HG02759 (cell line): ENCODE measurements at regions not wholly inside any gene's neighbourhood (a gene's known extent, or its start where the extent isn't known, plus 50 kb on each side); places are given as distances from the start of the nearest gene placed in this dataset.
"Not testable (repeated sequence)": the region's sequence is repeated elsewhere in the genome, so short reads cannot be mapped to it uniquely, and the experiment has no call there.

Experiments
- ATAC-seq: cut with Tn5 transposase; IDR thresholded peaks from one replicate; pipeline ENCODE4 v1.9.1; 2021; ENCODE audit warnings: mild to moderate bottlenecking, moderate library complexity; ENCODE audit not compliant: unreplicated experiment

- ATAC-seq = no peak
Observed at GRCh38 chr12:60231976-60232907, 636.4 kb downstream of the SLC16A7 start.

DNA sequence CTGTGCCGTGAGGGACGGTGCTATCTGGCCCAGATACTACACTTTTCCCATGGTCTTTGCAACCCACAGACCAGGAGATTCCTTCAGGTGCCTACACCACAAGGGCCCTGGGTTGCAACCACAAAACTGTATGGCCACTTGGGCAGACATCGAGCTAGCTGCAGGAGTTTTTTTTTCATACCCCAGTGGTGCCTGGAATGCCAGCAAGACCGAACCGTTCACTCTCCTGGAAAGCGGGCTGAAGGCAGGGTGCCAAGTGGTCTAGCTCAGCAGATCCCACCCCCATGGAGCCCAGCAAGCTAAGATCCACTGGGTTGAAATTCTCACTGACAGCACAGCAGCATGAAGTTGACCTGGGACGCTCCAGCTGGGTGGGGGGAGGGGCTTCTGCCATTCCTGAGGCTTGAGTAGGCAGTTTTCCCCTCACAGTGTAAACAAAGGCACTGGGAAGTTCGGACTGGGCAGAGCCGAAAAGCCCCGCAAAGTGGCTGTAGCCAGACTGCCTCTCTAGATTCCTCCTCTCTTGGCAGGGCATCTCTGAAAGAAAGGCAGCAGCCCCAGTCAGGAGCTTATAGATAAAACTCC, 638.9 kb downstream of the SLC16A7 start:
- ATAC-seq = not testable (repeated sequence)

DNA sequence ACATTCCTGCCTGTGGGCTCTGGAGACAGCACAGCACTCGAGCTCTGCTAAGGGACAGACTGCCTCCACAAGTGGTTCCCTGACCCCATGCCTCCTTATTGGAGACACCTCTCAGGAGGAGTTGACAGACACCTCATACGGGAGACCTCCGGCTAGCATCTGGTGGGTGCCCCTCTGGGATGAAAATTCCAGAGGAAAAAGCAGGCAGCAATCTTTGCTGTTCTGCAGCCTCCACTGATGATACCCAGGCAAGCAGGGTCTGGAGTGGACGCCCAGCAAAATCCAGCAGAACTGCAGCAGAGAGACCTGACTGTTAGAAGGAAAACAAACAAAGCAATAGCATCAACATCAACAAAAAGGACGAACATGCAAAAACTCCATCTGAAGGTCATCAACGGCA, 639.4 kb downstream of the SLC16A7 start:
- no peak for ATAC-seq

DNA sequence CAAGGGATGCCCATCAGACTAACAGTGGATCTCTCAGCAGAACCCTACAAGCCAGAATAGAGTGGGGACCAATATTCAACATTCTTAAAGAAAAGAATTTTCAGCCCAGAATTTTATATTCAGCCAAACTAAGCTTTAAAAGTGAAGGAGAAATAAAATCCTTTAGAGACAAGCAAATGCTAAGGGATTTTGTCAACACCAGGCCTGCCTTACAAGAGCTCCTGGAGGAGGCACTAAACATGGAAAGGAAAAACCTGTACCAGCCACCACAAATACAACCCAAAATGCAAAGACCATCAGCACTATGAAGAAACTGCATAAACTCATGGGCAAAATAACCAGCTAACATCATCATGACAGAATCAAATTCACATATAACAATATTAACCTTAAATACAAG, 640.6 kb downstream of the SLC16A7 start:
- ATAC-seq = not testable (repeated sequence)

GRCh38 chr12:60240891-60241290, 645.1 kb downstream of the SLC16A7 start:
- no peak for ATAC-seq

- ATAC-seq = no peak
Observed at GRCh38 chr12:60251091-60251490, 655.3 kb downstream of the SLC16A7 start.

DNA sequence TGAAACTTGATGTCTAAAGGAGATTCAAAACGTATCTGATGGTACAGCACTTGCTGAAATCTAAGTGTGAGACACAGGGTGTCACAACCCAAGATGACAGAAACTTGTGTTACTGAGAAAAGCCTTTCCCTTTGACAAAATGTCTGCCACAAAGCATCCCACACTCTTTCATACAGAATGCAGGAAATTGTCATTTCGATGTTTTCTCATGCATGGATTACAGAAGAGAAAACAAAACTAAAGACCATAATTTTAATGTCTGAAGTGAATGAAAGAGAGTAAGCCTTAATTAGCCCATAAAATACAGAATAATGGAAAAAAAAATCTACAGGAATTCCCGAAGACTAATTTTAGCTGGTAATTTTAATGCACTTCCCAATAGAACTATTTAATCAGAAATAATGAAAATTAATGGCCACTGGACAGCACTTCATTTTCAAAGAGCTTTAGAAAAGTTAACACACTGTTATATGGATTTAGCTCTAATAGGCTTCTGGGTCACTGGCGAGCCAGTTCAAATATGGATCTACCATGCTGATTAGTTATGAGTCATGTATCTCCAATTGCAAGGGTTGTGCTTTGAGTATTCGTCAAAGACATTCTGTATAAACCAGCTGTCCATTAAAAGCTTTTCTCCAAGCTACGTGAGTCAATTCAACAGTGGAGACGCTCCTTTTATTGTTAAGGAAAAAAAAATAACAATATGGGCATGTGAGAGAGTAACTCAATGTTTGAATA, 656.7 kb downstream of the SLC16A7 start:
- ATAC-seq = no peak

- no peak for ATAC-seq
Observed at GRCh38 chr12:60255044-60255443, 659.2 kb downstream of the SLC16A7 start.

DNA sequence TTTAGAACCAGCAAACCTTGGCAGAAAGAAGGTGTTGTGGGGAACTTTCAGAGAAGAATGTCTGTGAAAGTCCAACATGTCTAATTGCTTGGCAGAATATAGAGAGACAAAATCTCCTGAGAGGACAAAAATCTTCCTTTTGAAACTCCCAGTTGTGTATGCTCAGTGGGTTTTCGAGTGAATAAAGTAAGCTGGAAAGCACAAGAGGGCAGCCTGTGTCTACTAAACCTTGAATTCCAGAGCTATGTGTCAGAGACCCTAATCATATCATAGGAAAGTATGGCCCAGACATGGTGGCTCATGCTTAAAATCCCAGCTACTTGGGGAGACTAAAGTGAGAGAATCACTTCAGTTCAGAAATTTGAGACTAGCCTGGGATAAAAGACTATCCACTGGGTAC, 661.2 kb downstream of the SLC16A7 start:
- no peak for ATAC-seq

GRCh38 chr12:60259225-60259624, 663.4 kb downstream of the SLC16A7 start:
- ATAC-seq = no peak

GRCh38 chr12:60262378-60262777, 666.5 kb downstream of the SLC16A7 start:
- no peak for ATAC-seq

GRCh38 chr12:60263161-60263560, 667.3 kb downstream of the SLC16A7 start:
- no peak for ATAC-seq

GRCh38 chr12:60263836-60264493, 668.1 kb downstream of the SLC16A7 start:
- no peak for ATAC-seq

DNA sequence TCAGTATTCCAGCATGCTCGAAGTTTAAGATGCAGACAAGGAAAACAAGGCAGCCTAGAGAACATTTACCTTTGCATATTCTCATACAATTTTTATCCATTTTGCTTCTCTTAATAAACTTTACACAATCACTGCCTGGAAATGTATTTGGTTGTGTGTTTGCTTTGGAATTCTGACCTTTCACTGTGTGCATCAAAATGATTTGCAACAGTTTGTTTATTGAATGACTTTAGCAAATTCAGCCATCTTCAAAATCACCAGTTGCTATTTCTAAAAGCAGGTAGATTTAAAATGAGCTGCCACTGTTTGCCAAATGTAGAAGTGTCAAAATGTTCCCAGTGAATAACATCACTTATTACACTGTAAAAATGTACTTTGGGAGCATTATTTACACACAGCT, 669.9 kb downstream of the SLC16A7 start:
- ATAC-seq = no peak

DNA sequence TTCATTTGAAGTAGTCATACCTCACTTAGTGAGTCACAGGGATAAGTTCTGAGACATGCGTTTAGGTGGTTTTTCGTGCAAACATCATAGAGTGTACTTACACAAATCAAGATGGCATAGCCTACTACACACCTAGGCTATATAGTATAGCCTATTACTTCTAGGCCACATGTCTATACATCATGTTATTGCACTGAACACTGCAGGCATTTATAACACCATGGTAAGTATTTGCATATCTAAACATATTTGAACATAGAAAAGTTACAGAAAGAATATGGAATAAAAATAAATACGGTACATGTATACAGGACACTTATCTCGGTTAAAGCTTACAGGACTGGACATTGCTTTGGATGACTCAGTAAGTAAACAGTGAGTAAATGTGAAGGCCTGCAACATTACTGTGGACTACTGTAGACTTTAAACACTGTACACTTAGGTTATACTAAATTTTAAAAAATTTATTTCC, 670.6 kb downstream of the SLC16A7 start:
- no peak for ATAC-seq

GRCh38 chr12:60269611-60270269, 673.9 kb downstream of the SLC16A7 start:
- ATAC-seq = no peak

GRCh38 chr12:60271816-60272215, 676.0 kb downstream of the SLC16A7 start:
- ATAC-seq = no peak

DNA sequence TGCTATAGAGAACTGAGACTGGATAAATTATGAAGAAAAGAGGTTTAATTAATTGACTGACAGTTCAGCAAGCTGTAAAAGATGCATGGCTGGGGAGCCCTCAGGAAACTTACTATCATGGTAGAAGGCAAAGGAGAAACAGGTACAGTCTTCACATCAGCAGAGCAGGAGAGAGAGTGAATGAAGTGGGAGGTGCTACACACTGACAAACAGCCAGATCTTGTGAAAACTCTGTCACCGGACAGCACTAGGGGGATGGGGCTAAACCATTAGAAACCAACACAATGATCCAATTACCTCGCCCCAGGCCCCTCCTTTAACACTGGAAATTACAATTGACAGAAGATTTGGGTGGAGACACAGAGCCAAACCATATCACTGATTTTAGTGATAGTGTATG, 682.4 kb downstream of the SLC16A7 start:
- no peak for ATAC-seq

GRCh38 chr12:60279221-60279620, 683.4 kb downstream of the SLC16A7 start:
- ATAC-seq = no peak

DNA sequence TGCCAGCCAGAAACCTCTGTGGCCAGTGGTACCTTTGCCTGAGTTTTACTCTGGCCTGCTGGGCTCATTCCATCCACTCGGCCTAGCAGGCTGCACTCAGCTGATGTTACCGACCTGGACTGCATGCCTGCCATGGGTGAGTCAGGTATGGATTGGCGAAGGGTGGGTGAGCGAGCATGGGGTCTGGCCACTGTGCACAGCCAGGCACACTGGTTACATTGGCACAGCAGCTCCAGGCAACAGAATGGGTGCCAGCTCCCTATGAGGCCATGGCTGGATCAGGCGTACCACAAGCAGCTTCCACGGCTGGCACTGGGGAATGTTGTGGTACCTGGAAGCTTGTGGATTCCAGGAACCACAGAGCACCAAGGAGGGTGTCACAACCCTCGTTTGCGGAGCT, 685.7 kb downstream of the SLC16A7 start:
- no peak for ATAC-seq
